Heart right ventricle (tissue), 16 donors: ENCODE measurements at regions not wholly inside any gene's neighbourhood (a gene's known extent, or its start where the extent isn't known, plus 50 kb on each side); places are given as distances from the start of the nearest gene placed in this dataset.

Source experiments
- ATAC-seq, 8 donors: fragments of 200-7000 bp; cut with Tn5 transposase; one replicate each; pipeline ENCODE4 v1.9.1; 2020; ENCODE audit warnings: mild to moderate bottlenecking in 8 of 8, moderate library complexity in 8 of 8, moderate number of reproducible peaks in 1 of 8
- DNase-seq, 2 donors: peaks; one replicate each; pipeline ENCODE4 v3.0.0-alpha.2; 2020
- H3K27ac ChIP-seq, 10 donors: fragments of 200-600 bp; sonication (generic) in 2 of 10; one replicate each; pipeline versions ENCODE4 v1.5.0 to v1.8.0; 2020 to 2022; ENCODE audit warnings: mild to moderate bottlenecking in 3 of 10
- H3K27me3 ChIP-seq, 7 donors: fragments of 200-600 bp; one replicate each; pipeline ENCODE4 v1.8.0; 2021 to 2022; ENCODE audit warnings: mild to moderate bottlenecking in 2 of 7
- H3K36me3 ChIP-seq, 9 donors: fragments of 200-600 bp; sonication (generic) in 1 of 9; one replicate each; pipeline versions ENCODE4 v1.5.0 to v1.8.0; 2020 to 2022; ENCODE audit warnings: mild to moderate bottlenecking in 2 of 9
- H3K4me1 ChIP-seq, 9 donors: fragments of 200-600 bp; sonication (generic) in 1 of 9; one replicate each; pipeline versions ENCODE4 v1.5.0 to v1.8.0; 2020 to 2022; ENCODE audit warnings: mild to moderate bottlenecking in 4 of 9
- H3K4me3 ChIP-seq, 10 donors: fragments of 200-600 bp; sonication (generic) in 2 of 10; one replicate each; pipeline versions ENCODE4 v1.5.0 to v1.8.0; 2020 to 2022; ENCODE audit warnings: mild to moderate bottlenecking in 7 of 10, moderate library complexity in 2 of 10
- H3K9me3 ChIP-seq, 11 donors: fragments of 200-600 bp in 10 of 11; sonication (generic) in 2 of 11; one replicate each; pipeline versions ENCODE4 v1.5.0 to v1.8.0; 2013 to 2022; ENCODE audit warnings: mild to moderate bottlenecking in 2 of 11, control low read depth in 1 of 11, moderate library complexity in 1 of 11
- CTCF ChIP-seq, 9 donors: fragments of 200-600 bp; sonication (generic) in 2 of 9; IDR thresholded peaks; one replicate each; pipeline versions ENCODE4 v1.5.0 to v1.8.0; 2021 to 2022; ENCODE audit warnings: antibody characterized with exemption in 9 of 9, mild to moderate bottlenecking in 5 of 9, moderate library complexity in 1 of 9
- WGBS, 2 donors: extraction: QIAGEN DNeasy Blood & Tissue Kit; methylation state at CpG; one replicate each; pipeline ENCODE4 v1.1.7; 2013; ENCODE audit warnings: inconsistent platforms in 1 of 2; 5-methylcytosine and 5-hydroxymethylcytosine counted together
- intact Hi-C, 10 donors: fragments of 100-400 bp; cut with DNase I; formaldehyde crosslinking; loops; one replicate each; pipeline versions ENCODE4 v1.11.1 to v1.14.2; 2022
- donor health status: Arrhythmogenic right ventricular cardiomyopathy.
- donor health status: ischemic (EF 13 %, LVEDD 7.1; RV severe dilation, severe dysfunction).
- donor health status: healthy with polysubstance abuse.
- donor health status: DM: no; HTN: yes; CAD: no.
- donor health status: DM: no; HTN: no; CAD: no.
- donor health status: ischemic (EF 25% LVEDD 6.9; RV normal size, moderate dysfunction).
- donor health status: ischemic (EF 25% LVEDD 5.7; RV mildly dilated, moderate dysfunction).
- donor health status: healthy.
- donor health status: DM: yes; HTN: yes; CAD: no.
- donor health status: Ischemic cardiomyopathy.
- donor health status: ischemic (EF 35%, LVEDD 5.7; RV mildly dilated, moderate dysfunction).
- donor health status: nonischemic (EF 11% LVEDD 7.7; RV severe dilation, severe dysfunction).
- donor health status: DM: yes; HTN: yes; CAD: no.
- donor health status: PGD.
- donor health status: ischemic (EF 29% LVEDD 5.4; RV normal size, mild dysfunction).
- donor health status: nonischemic (EF 23%, LVEDD 6.1; RV moderate dilation, normal function).

DNA sequence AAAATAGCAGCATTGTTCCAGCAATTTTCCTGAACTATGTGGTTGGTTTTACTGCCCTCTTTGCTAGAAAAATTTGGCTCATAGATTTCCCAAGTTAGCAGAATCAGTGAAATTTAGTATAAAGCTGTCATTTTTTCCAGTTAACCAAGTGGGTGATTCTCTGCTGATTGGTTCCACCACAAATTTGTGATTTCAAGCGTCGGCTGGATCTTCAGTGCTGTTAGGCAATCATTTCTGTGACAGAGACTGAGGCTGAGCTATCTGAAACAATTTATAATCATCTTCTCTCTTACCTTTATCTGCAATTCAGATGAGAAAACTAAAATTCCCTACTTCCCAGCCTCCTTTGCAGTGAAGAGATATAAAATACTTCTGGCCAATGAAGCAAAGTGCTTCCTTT lies 68.6 kb upstream of the OTUD4 start:
- intact Hi-C loops = no loop called here
- H3K27me3 ChIP-seq = no peaks in the 10 kb centered on the region
- H3K27ac ChIP-seq = no peak overlapping the region
- DNase-seq (no peak), ATAC-seq (no peak)
- no peak for TF ChIP-seq CTCF (IDR thresholded peaks at IDR 0.05)
- no peaks in the 10 kb centered on the region for H3K4me1 ChIP-seq
- WGBS, 2 donors = 82 to 83% methylated on average over 2 of the region's 2 CpGs
- no peak overlapping the region for H3K4me3 ChIP-seq
- H3K9me3 ChIP-seq = no peaks in the 10 kb centered on the region
- H3K36me3 ChIP-seq = no peaks in the 10 kb centered on the region

DNA sequence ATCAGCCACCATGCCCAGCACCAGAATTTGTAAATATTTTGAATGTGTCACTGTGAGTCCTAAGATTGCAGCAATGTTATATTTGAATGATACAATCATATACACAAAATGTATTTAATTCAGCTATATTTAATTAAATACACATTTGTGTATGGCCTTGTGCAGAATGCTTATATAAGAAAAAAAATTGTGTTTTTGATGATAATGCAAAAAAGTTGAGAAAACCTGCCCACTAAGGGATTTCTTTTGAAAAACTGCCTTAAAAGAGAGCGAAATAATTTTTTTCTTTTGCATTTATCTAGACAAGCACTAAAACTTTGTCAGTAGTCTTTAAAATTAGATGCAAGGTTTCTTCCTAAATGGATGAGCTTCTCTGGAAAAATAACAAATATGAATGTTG lies 68.1 kb upstream of the OTUD4 start:
- intact Hi-C loops = no loop called here
- 96 to 98% methylated on average over 1 of the region's 1 CpG for WGBS, 2 donors
- no peak for ATAC-seq

DNA sequence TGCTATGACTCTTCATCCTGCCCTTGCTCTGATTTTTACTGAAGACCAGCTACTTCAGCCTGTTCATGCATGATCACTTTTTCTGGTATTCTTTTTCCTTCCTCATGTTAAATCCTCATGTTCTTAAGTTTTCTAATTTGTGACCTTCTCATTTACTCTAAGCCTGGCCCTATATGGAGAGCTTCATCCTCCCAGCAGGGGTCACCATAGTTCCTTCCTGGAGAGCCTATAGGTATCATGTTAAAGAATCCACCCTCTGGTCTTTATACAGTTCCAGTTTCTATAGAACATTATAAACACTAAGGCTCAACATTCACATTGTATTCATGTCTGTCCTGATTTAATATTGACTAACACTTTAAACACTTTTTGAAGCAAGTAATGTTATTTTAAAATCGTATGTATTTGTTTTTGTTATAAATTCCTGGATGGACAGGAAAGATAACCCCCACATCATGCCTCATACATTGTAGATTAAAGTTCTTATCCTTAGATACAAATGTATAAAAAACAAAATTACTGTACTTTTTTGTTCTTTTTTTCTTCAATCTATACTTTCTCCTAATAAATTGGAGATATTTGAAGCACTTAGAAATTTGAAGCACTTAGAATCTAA lies 53.8 kb upstream of the OTUD4 start:
- WGBS, 2 donors = 46 to 51% methylated on average over 1 of the region's 1 CpG
- peak in 7 of 8 donors; percentile 64 to 81 (median 72) for ATAC-seq
- Histone ChIP-seq H3K4me3 (no peak overlapping the region), H3K4me1 (no peaks in the 10 kb centered on the region), H3K36me3 (no peaks in the 10 kb centered on the region), H3K27ac (no peak overlapping the region), H3K27me3 (no peaks in the 10 kb centered on the region), H3K9me3 (peaks cover 0 to 6% (median 0%) of the 10 kb centered on the region in 11 donors)
- intact Hi-C loops = loop anchor here (1.0 to 10.0 kb wide), 13 partner anchors 248 to 383 kb away; partner anchors contain the start of genes SMAD1 (in 2 of the 10) and MMAA (in 1 of the 10)
- TF ChIP-seq CTCF (IDR thresholded peaks at IDR 0.05) = peak; percentile 63 to 88 (median 81)
- DNase-seq = peak in 1 of 2 donors; percentile 34

More for the DNA sequence above, 68.1 kb upstream of the OTUD4 start:
- Histone ChIP-seq H3K27ac (no peak overlapping the region), H3K27me3 (no peaks in the 10 kb centered on the region), H3K4me3 (no peak overlapping the region), H3K4me1 (no peaks in the 10 kb centered on the region), H3K36me3 (no peaks in the 10 kb centered on the region), H3K9me3 (no peaks in the 10 kb centered on the region)
- DNase-seq = no peak
- no peak for TF ChIP-seq CTCF (IDR thresholded peaks at IDR 0.05)

- WGBS, 2 donors = 73 to 75% methylated on average over 8 of the region's 8 CpGs
- intact Hi-C loops = loop anchor here in 8 of 10 donors (5.0 to 10.0 kb wide), 8 partner anchors 250 to 385 kb away; partner anchors contain the start of genes SMAD1 (in 2 of the 8) and MMAA (in 1 of the 8)
- no peaks in the 10 kb centered on the region for H3K36me3 ChIP-seq
Measured at GRCh38 chr4:145231906-145232700, 51.7 kb upstream of the OTUD4 start.

More at GRCh38 chr4:145231906-145232700, 51.7 kb upstream of the OTUD4 start:
- no peak for ATAC-seq
- no peak for TF ChIP-seq CTCF (IDR thresholded peaks at IDR 0.05)
- Histone ChIP-seq H3K9me3 (peaks cover 0 to 8% (median 0%) of the 10 kb centered on the region in 11 donors), H3K27me3 (no peaks in the 10 kb centered on the region), H3K27ac (no peak overlapping the region), H3K4me3 (no peak overlapping the region), H3K4me1 (no peaks in the 10 kb centered on the region)
- no peak for DNase-seq
